NCI-H2227 treated with DMSO at 0.1 percent for 48 hours (cell line): ENCODE measurements at regions not wholly inside any gene's neighbourhood (a gene's known extent, or its start where the extent isn't known, plus 50 kb on each side); places are given as distances from the start of the nearest gene placed in this dataset.

Source experiments
- DNase-seq: peaks from one replicate; lab custom pipeline; 2025; lab: John Stamatoyannopoulos, UW

DNA sequence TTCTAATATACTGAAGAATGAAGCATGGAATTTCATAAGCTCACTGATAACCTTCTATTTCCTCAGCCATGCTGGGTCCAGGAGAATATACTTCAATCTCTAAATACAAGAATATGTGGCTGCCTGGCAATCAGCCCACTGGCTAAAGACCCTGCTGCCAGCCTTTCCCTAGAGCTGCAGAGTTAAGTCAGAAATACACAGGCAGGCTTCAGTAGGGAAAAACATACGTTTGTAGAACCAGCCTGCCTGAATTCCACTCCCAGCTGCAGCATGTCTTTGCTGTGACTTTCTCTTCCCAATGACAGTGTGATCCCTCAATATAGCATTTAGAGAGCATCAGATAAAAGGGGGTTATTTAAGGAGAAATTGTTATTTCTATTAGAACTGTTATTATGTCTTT is 289.1 kb downstream of the PCDH19 start:
- DNase-seq: peak; percentile 6

DNA sequence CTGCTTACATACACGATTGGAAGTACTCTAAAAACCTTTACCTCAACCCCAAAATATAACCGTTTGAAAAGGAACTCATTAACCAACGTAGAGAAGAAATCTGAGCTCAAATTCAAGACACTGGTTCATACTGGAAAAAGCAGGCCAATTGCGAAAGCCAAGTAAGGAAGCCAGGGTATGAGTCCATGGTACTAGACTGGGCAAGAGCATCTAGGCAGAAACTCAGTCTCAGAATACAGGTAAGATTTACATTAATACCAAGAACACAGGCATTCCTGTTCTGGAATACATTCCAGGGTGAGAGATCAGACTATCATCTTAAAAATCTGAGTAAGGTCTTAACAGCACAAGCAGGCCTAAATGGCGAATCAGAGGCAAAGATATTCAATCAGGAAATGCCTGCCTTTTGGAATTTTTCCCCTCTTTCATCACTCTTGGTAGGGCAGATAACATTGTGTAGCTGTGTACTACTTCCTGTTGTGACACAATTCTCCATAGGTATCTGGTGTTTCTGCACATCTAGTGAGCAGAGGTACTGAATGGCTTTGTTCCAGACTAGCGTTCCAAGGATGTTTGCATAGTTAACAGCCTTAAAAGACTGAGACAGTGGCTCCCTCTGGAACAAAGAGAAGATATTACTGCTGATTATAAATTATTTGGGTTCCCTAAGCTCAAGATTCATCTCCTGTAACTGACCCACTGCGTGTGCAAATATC is 311.3 kb downstream of the PCDH19 start:
- no peak for DNase-seq

- no peak for DNase-seq
These were observed 319.1 kb downstream of the PCDH19 start for GRCh38 chrX:100090931-100091330.

DNA sequence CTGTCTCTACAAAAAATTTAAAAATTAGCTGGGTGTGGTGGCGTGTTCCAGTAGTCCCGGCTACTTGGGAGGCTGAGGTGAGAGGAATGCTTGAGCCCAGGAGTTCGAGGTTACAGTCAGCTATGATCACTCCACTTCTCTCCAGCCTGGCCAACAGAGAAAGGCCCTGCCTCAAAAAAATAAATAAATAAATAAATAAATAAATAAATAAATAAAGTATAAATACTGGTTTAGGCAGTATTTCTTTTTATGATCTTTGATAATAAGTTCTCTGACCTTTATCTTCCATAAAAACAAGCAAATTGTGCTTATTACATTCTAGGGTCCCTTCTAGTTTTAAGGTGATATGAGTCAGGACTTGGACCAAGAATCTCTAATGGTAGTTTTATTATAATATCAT is 320.3 kb downstream of the PCDH19 start:
- no peak for DNase-seq

- DNase-seq: no peak
These were observed 324.2 kb downstream of the PCDH19 start for GRCh38 chrX:100085846-100086245.

GRCh38 chrX:100083211-100083610 is 326.9 kb downstream of the PCDH19 start:
- no peak for DNase-seq

DNA sequence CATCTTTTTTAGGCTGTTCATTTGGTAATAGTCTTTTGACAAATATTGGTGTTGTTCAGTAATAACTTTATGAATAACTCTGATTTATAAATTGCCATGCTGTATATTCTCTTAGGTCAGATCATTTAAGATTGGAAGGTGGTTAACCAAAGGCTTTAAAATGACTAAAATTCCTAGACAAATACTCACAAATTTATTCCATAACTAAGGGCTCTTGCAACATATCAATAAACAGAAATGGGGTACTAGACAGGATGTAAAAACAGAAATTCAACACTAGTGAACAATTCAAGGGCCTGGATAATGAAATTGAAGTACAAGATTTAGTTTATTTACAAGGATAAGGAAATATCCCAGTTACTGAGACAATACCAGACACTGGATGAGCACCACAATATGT is 328.6 kb downstream of the PCDH19 start:
- no peak for DNase-seq

DNA sequence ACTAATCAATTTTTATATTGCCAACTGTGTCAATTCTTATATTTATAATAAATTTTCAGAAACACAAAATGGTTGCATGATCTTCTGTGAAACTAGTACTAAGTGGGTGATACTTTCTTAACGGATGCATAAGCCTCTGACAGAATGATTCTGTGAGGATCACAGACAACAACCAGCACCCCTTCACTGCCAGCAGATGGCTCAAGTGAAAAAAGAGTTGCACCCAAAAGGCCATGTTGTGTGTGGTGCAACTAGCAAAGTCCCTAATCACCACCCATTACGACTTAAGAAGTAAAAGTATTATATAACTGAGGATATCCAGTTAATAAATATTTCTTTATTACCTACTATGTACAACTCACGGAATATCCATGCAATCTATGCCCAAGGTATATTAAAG is 334.0 kb downstream of the PCDH19 start:
- DNase-seq: no peak

DNA sequence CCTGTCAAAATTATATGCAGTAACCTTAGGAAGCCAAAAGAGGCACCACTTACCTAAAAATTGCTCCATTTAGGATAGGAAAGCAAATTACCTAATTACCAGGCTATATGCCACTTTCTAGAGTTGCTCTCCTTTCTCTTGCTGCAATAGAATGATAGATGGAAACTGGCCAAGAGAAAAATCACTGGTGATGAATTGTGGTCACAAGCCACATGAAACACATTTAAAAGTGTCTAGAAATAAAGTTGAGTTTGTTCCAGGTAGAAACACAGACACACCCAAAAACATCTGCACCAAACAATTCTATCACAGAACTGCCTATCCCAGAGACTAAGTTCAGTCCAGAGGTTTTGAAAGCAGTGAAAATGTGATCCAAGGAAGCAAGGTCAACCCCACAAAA is 337.7 kb downstream of the PCDH19 start:
- no peak for DNase-seq

- DNase-seq: no peak
These were observed 339.7 kb downstream of the PCDH19 start for GRCh38 chrX:100070334-100070849.

GRCh38 chrX:100048156-100048555 is 361.9 kb downstream of the PCDH19 start:
- no peak for DNase-seq
